Activated B cell treated with CpG ODN at 0.5 μM for 24 hours (primary cell): ENCODE measurements at regions not wholly inside any gene's neighbourhood (a gene's known extent, or its start where the extent isn't known, plus 50 kb on each side); places are given as distances from the start of the nearest gene placed in this dataset.

ENCODE experiments used
- ATAC-seq: fragments of 200-7000 bp; cut with Tn5 transposase; one replicate; pipeline ENCODE4 v1.10.0; 2021; ENCODE audit warnings: low read depth, mild to moderate bottlenecking, moderate library complexity
- CTCF ChIA-PET: fragments of 350-600 bp; sonication (Branson Sonifier 250); formaldehyde crosslinking; loops from one replicate; lab custom pipeline; 2021; ENCODE audit warnings: antibody characterized with exemption; lab: Charles Lee
- POLR2A ChIA-PET: fragments of 350-600 bp; sonication (Branson Sonifier 250); formaldehyde crosslinking; loops from one replicate; lab custom pipeline; 2021; ENCODE audit warnings: antibody characterized with exemption; lab: Charles Lee
- DNase-seq: peaks from one replicate; pipeline ENCODE4 v3.0.0; 2022
- H3K27ac Mint-ChIP-seq: one replicate; pipeline ENCODE4 v1.8.0; 2020; ENCODE audit warnings: mixed read lengths
- H3K27me3 Mint-ChIP-seq: one replicate; pipeline ENCODE4 v1.8.0; 2021; ENCODE audit warnings: mixed read lengths
- H3K36me3 Mint-ChIP-seq: one replicate; pipeline ENCODE4 v1.8.0; 2021; ENCODE audit warnings: low read depth, mixed read lengths
- H3K4me1 Mint-ChIP-seq: one replicate; pipeline ENCODE4 v1.8.0; 2021; ENCODE audit warnings: mixed read lengths
- H3K4me3 Mint-ChIP-seq: one replicate; pipeline ENCODE4 v1.8.0; 2020; ENCODE audit warnings: mild to moderate bottlenecking, mixed read lengths
- H3K9me3 Mint-ChIP-seq: one replicate; pipeline ENCODE4 v1.8.0; 2020; ENCODE audit warnings: mixed read lengths
- CTCF ChIP-seq: fragments of 200-600 bp; IDR thresholded peaks from one replicate; pipeline ENCODE4 v1.8.0; 2022; ENCODE audit warnings: antibody characterized with exemption, mild to moderate bottlenecking
- intact Hi-C: fragments of 100-400 bp; cut with micrococcal nuclease; formaldehyde crosslinking; loops from one replicate; pipeline ENCODE4 v1.15.1; 2024

GRCh38 chr10:10010397-10010796 lies 1007.3 kb upstream of the CELF2 start:
- ChIA-PET POLR2A (no interaction called here), CTCF (no interaction called here)
- TF ChIP-seq CTCF = no peak
- Mint-ChIP-seq H3K4me1 (peaks cover 6% of the 10 kb centered on the region), H3K9me3 (no peaks in the 10 kb centered on the region), H3K4me3 (no peak overlapping the region), H3K27ac (no peak overlapping the region), H3K36me3 (no peaks in the 10 kb centered on the region), H3K27me3 (no peaks in the 10 kb centered on the region)
- ATAC-seq = no peak
- DNase-seq = no peak
- intact Hi-C loops = no loop called here

GRCh38 chr10:10014846-10015245 lies 1002.8 kb upstream of the CELF2 start:
- TF ChIP-seq CTCF = no peak

GRCh38 chr10:10017716-10018115 lies 1000.0 kb upstream of the CELF2 start:
- no peaks in the 10 kb centered on the region for H3K27me3 Mint-ChIP-seq
- TF ChIP-seq CTCF = no peak
- H3K36me3 Mint-ChIP-seq = no peaks in the 10 kb centered on the region
- no peak for ATAC-seq
- H3K9me3 Mint-ChIP-seq = peaks cover 6% of the 10 kb centered on the region
- no peak overlapping the region for H3K4me3 Mint-ChIP-seq
- H3K4me1 Mint-ChIP-seq = no peaks in the 10 kb centered on the region
- CTCF ChIA-PET = no interaction called here
- no peak overlapping the region for H3K27ac Mint-ChIP-seq
- no peak for DNase-seq
- POLR2A ChIA-PET = no interaction called here
- intact Hi-C loops = no loop called here

More at GRCh38 chr10:10014846-10015245, 1002.8 kb upstream of the CELF2 start:
- ATAC-seq (no peak), DNase-seq (no peak)
- CTCF ChIA-PET = no interaction called here
- Mint-ChIP-seq H3K9me3 (peaks cover 3% of the 10 kb centered on the region), H3K4me3 (no peak overlapping the region), H3K36me3 (no peaks in the 10 kb centered on the region), H3K27ac (no peak overlapping the region), H3K4me1 (no peaks in the 10 kb centered on the region), H3K27me3 (no peaks in the 10 kb centered on the region)
- intact Hi-C loops = no loop called here
- POLR2A ChIA-PET = no interaction called here

DNA sequence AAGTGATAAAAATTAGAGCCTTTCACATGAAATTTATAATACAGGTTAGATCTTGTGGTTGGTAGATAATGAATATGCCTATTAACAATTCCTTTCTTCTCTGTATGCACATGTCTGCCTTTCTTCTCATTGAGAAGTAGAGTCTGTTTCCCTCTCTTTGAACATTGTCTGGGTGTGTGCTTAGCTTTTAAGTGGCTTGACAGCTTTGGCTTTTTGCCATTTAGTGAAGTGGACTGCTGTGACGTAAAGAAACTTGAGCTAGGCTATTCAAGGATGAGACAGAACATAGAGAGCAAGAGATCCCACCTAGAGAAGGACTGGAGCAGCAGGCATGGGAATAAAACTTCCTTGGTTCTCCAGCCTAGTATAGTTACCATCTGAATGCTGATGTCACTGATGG lies 996.7 kb upstream of the CELF2 start:
- ATAC-seq = no peak
- DNase-seq = no peak
- intact Hi-C loops = no loop called here
- ChIA-PET POLR2A (no interaction called here), CTCF (no interaction called here)
- H3K4me1 Mint-ChIP-seq = no peaks in the 10 kb centered on the region
- H3K4me3 Mint-ChIP-seq = no peak overlapping the region
- no peaks in the 10 kb centered on the region for H3K36me3 Mint-ChIP-seq
- H3K27ac Mint-ChIP-seq = no peak overlapping the region
- no peak for TF ChIP-seq CTCF
- H3K27me3 Mint-ChIP-seq = no peaks in the 10 kb centered on the region
- peaks cover 5% of the 10 kb centered on the region for H3K9me3 Mint-ChIP-seq

- CTCF ChIA-PET = no interaction called here
- Mint-ChIP-seq H3K27me3 (no peaks in the 10 kb centered on the region), H3K9me3 (no peaks in the 10 kb centered on the region), H3K27ac (no peak overlapping the region), H3K4me3 (no peak overlapping the region), H3K4me1 (no peaks in the 10 kb centered on the region), H3K36me3 (no peaks in the 10 kb centered on the region)
- intact Hi-C loops = no loop called here
- POLR2A ChIA-PET = no interaction called here
- TF ChIP-seq CTCF = no peak
- ATAC-seq = no peak
- DNase-seq = no peak
Measured at GRCh38 chr10:10032991-10033390, 984.7 kb upstream of the CELF2 start.
